ENCODE measurements at regions not wholly inside any gene's neighbourhood (a gene's known extent, or its start where the extent isn't known, plus 50 kb on each side); places are given as distances from the start of the nearest gene placed in this dataset.

DNA sequence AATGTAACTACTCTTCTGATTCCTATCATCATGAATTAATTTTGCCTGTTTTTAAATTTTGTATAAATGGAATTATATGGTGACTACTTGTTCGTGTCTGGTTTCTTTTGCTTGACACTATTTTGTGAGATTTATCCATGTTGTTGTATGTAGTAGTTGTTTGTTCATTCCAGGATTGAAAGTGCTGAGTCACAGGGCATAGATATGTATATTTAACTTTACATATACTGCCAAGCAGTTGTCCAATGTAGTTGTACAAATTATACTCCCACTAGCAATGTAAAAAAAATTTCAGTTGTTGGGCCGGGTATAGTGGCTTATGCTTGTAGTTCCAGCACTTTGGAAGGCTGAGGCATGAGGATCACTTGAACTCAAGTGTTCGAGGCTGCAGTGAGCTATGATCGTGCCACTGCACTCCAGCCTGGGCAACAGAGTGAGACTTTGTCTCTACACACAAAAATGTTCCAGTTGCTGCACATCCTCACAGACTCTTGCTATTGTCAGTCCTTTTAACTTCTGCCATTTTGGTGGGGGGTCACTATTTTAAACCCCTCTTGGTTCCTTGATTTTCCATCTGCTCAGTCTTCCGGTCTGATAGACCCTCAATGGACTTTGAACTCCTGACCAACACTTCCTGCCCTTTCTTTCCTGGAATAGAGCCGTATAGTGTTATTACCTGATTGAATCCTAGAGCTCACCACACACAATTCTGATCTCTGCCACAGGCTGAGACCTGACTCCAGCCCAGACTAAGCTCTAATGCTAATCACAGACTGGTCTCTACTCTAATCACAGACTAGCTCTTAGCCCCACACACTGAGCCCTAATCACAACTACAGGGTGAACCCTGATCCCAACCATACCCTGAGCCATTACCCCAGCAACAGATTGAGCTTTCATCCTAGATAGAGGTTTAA lies 69.3 kb upstream of the MELK start:
- TF ChIP-seq, protein P1, sequence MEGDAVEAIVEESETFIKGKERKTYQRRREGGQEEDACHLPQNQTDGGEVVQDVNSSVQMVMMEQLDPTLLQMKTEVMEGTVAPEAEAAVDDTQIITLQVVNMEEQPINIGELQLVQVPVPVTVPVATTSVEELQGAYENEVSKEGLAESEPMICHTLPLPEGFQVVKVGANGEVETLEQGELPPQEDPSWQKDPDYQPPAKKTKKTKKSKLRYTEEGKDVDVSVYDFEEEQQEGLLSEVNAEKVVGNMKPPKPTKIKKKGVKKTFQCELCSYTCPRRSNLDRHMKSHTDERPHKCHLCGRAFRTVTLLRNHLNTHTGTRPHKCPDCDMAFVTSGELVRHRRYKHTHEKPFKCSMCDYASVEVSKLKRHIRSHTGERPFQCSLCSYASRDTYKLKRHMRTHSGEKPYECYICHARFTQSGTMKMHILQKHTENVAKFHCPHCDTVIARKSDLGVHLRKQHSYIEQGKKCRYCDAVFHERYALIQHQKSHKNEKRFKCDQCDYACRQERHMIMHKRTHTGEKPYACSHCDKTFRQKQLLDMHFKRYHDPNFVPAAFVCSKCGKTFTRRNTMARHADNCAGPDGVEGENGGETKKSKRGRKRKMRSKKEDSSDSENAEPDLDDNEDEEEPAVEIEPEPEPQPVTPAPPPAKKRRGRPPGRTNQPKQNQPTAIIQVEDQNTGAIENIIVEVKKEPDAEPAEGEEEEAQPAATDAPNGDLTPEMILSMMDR (IDR thresholded peaks at IDR 0.05; ENCODE audit: low read length): no peak
- TF ChIP-seq EZH2 (IDR thresholded peaks at IDR 0.05; ENCODE audit: borderline replicate concordance, low read length): no peak
